ENCODE measurements at regions not wholly inside any gene's neighbourhood (a gene's known extent, or its start where the extent isn't known, plus 50 kb on each side); places are given as distances from the start of the nearest gene placed in this dataset.
A peak's percentile ranks its signal among the peaks of the same experiment; 100 is the strongest.

- DNase-seq (ENCODE audit: low read depth in 2 of 3, low spot score in 2 of 3): no peak
These were observed 227.1 kb downstream of the ANAPC1 start for GRCh38 chr2:111656894-111657293.

- DNase-seq (ENCODE audit: low read depth in 2 of 3, low spot score in 2 of 3): no peak
These were observed 226.5 kb downstream of the ANAPC1 start for GRCh38 chr2:111657351-111657975.

DNA sequence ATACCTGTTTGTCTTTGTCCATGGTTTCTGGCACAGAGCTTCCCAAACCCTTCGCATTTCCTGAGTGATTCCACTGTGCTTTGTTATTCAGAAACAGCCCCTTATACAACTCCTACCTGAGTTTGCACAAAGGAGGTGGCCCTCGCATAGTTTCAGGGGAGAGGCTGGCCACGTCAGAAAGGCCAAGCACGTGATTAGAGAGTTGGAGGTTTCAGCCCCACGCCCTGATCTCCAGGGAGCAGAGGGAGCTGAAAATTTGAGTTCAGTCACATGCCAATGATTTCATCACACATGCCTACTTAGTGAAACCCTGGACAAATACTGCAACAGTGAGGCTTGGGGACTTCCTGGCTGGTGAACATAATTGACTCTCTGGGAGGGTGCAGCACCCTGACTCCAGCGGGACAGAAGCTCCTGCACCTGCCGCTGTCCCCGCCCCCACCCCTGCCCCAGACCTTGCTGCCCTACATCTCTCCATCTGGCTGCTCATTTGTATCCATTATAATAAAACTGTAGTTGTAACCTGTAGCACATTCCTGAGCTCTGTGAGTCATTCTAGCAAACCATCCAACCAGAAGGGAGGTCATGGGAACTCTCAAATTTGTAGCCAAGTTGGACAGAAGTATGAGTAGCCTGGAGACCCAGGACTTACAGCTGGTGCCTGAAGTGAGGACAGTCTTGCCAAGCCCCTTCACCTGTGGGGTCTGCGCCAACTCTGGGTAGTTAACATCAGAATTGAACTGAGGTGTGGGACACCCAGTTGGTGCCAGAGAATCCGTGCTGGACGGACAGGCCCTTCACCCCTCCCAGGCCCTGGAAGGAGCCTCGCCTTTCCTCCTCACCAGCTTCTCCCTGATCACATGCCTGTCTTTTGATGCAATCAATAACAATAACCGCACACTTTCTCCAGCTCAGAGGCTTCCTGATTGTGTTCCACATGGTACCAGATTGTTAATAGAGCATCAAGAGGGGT lies 224.3 kb downstream of the ANAPC1 start:
- DNase-seq (ENCODE audit: low read depth in 2 of 3, low spot score in 2 of 3): no peak

GRCh38 chr2:111660811-111661210 lies 223.2 kb downstream of the ANAPC1 start:
- no peak for DNase-seq (ENCODE audit: low read depth in 2 of 3, low spot score in 2 of 3)

- no peak for DNase-seq (ENCODE audit: low read depth in 2 of 3, low spot score in 2 of 3)
These were observed 222.6 kb downstream of the ANAPC1 start for GRCh38 chr2:111661286-111661940.

DNA sequence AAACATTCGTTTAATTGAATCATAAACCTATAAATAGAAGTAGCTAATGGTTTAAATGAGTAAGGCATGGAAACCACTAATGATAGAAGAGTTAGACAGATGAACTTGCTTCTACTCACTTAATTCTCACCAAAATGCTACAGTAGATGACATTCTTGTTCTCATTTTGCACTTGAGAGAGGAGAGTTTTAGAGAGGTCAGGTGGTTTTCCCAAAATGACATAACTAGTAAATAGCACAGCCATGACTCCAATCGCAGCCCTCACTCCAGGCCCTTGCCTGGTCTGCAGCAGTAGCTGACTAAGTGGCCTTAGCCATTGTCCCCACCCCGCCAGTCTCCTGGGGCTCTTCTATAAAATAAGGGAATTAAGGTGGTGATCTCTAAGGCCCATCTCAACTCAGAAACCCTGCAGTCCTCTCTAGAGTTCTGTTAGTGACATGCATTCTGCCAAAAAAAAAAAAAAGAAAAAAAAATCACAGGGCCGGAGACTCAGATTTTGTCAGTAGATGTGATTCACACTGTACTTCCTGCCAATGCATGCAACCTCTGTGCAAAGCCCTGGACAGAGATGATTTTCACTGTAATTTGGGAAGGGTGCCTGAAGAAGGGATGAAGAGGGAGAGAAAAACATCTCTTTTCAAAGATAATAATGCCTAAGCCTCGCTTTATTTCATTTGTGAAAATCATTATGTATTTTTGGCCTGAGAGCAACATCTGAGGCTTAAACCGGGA lies 221.8 kb downstream of the ANAPC1 start:
- DNase-seq (ENCODE audit: low read depth in 2 of 3, low spot score in 2 of 3): no peak

DNA sequence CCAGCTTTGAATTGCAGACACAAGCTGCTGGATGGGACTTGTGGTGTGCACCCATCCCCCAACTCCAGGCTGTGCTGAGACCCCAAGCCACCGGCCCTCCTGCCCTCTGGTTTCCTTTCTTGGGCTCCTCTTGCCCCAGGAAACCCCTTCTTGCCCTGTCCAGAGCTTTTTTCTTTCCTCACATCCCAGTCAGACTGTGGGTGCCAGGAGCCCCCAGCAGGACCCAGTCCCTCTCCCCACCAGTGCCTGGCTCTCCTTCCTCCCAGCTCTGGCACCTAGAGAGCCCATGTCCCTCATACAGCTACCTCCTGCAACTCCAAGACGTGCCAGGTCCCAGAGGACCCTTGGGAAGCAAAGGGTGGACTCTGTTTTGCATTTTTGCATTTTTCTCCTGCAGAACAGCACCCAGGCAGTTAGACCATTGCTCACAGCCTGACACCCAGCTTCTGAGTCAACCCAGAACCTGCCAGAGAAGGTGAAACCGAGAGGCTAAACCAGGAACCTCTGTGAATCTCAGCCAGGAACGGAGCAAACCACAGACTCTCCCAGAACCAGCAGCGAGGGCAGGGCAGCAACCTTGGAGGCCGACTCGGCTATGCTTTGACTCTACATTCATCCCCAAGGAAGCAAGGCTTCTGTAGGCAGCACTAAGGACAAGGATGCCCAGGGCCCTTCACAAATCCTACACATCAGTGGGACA lies 221.1 kb downstream of the ANAPC1 start:
- no peak for DNase-seq (ENCODE audit: low read depth in 2 of 3, low spot score in 2 of 3)

GRCh38 chr2:111663471-111664274 lies 220.3 kb downstream of the ANAPC1 start:
- peak in 2 of 3 donors; percentile 12 to 56 for DNase-seq (ENCODE audit: low read depth in 2 of 3, low spot score in 2 of 3)

GRCh38 chr2:111664275-111664850 lies 219.6 kb downstream of the ANAPC1 start:
- DNase-seq (ENCODE audit: low read depth in 2 of 3, low spot score in 2 of 3): no peak

- no peak for DNase-seq (ENCODE audit: low read depth in 2 of 3, low spot score in 2 of 3)
These were observed 219.0 kb downstream of the ANAPC1 start for GRCh38 chr2:111665011-111665410.

- DNase-seq (ENCODE audit: low read depth in 2 of 3, low spot score in 2 of 3): no peak
These were observed 218.4 kb downstream of the ANAPC1 start for GRCh38 chr2:111665551-111666116.

GRCh38 chr2:111666160-111666559 lies 217.8 kb downstream of the ANAPC1 start:
- no peak for DNase-seq (ENCODE audit: low read depth in 2 of 3, low spot score in 2 of 3)

GRCh38 chr2:111667001-111667400 lies 217.0 kb downstream of the ANAPC1 start:
- DNase-seq (ENCODE audit: low read depth in 2 of 3, low spot score in 2 of 3): no peak

GRCh38 chr2:111667542-111668273 lies 216.3 kb downstream of the ANAPC1 start:
- peak in 2 of 3 donors; percentile 18 to 57 for DNase-seq (ENCODE audit: low read depth in 2 of 3, low spot score in 2 of 3)

DNA sequence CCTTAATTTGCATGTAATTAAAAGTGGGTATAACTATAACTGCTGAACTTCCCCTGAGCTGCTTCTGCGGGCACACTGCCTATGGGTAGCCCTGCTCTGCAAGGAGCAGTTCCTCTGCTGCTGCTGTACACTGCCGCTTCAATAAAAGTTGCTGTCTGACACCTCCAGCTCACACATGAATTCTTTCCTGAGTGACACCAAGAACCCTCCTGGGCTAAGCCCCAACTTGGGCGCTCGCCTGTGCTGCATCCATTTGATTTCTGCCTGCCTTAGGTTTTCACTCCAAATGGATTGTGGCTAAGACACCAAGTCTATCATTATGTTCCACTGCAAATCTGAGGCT lies 215.7 kb downstream of the ANAPC1 start:
- DNase-seq (ENCODE audit: low read depth in 2 of 3, low spot score in 2 of 3): no peak

- DNase-seq (ENCODE audit: low read depth in 2 of 3, low spot score in 2 of 3): no peak
These were observed 215.3 kb downstream of the ANAPC1 start for GRCh38 chr2:111668741-111669140.

DNA sequence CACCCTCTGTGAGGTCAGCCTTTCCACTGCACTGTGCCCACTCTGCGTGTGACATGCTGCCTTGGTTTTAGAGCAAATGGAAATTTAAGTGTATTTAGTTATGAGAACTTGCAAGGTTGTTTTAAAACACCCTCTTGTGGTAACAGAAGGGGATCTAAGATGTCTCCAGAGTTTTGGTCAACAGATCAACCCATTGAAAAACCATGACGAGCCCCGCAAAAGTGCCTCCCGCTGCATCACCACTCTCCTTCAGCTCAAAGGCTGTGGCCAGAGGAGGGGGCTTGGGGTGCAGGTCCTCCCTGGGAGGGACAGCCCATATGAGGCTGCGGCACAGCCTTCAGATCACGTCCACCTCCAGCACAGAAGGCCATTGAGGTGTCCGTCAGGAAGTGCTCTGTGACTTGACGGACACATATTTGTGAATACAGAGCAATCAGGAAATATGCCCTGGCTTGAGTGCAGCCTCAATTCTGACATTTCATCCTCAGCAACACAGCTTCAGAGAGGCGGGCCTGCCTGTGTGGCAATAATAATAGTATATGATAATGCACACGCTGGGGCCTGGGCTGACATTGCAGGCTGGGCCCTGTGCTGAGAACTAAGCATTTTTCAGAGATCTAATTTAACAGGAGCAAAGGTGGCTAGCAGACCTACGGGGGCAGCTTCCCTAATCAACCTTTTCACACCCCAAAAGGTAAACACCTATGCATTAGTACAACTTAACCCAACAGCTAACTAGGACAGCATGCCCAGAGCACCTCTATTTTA lies 213.9 kb downstream of the ANAPC1 start:
- peak in 1 of 3 donors; percentile 18 for DNase-seq (ENCODE audit: low read depth in 2 of 3, low spot score in 2 of 3)

Measured in hematopoietic multipotent progenitor cell (in vitro differentiated cells).